Caco-2 (cell line): ENCODE measurements at regions not wholly inside any gene's neighbourhood (a gene's known extent, or its start where the extent isn't known, plus 50 kb on each side); places are given as distances from the start of the nearest gene placed in this dataset.

ENCODE experiments used
- BruUV-seq: library from RNA; stranded (reverse); fragments of 400-500 nt; replicated peaks from 2 replicates; lab custom pipeline; 2021; lab: Mats Ljungman, UMichigan
- CTCF ChIA-PET: fragments of 300-600 bp; sonication (Branson Sonifier 250); formaldehyde crosslinking; loops from one replicate; lab custom pipeline; 2022; ENCODE audit warnings: antibody characterized with exemption; lab: Charles Lee
- POLR2A ChIA-PET: fragments of 300-600 bp; sonication (Branson Sonifier 250); formaldehyde crosslinking; loops from one replicate; lab custom pipeline; 2022; ENCODE audit warnings: antibody characterized with exemption; lab: Charles Lee
- DNase-seq, 2 experiments: peaks; one replicate each; pipeline versions ENCODE4 v3.0.0 to v3.0.0-alpha.2; 2020 to 2022
- H3K27me3 ChIP-seq: replicated peaks from 2 replicates; pipeline ENCODE4 v1.6.0; 2011; ENCODE audit warnings: low read length; ENCODE audit not compliant: control insufficient read depth, insufficient read depth
- H3K36me3 ChIP-seq: 2 replicates; pipeline ENCODE4 v1.5.1; 2011; ENCODE audit warnings: low read length; ENCODE audit not compliant: control insufficient read depth, insufficient read depth
- H3K4me1 ChIP-seq: fragments of 250-450 bp; sonication (Bioruptor Pico); 2 replicates; pipeline ENCODE4 v1.5.1; 2020; ENCODE audit warnings: mild to moderate bottlenecking
- H3K4me3 ChIP-seq: 2 replicates; pipeline ENCODE4 v1.5.1; 2011; ENCODE audit warnings: low read depth, mild to moderate bottlenecking, control low read depth, low read length
- H3K9me3 ChIP-seq: fragments of 250-450 bp; sonication (Bioruptor Pico); 2 replicates; pipeline ENCODE4 v1.5.1; 2020; ENCODE audit warnings: mild to moderate bottlenecking, moderate library complexity
- H3K27ac Mint-ChIP-seq: one replicate; pipeline ENCODE4 v1.8.0; 2022; ENCODE audit warnings: mixed read lengths; ENCODE audit not compliant: unreplicated experiment
- H3K27me3 Mint-ChIP-seq: one replicate; pipeline ENCODE4 v1.8.0; 2022; ENCODE audit warnings: mixed read lengths; ENCODE audit not compliant: insufficient read depth, unreplicated experiment
- H3K36me3 Mint-ChIP-seq: one replicate; pipeline ENCODE4 v1.8.0; 2022; ENCODE audit warnings: mild to moderate bottlenecking, mixed read lengths; ENCODE audit not compliant: insufficient read depth, unreplicated experiment
- H3K4me1 Mint-ChIP-seq: one replicate; pipeline ENCODE4 v1.8.0; 2022; ENCODE audit warnings: low read depth, mixed read lengths; ENCODE audit not compliant: unreplicated experiment
- H3K4me3 Mint-ChIP-seq: one replicate; pipeline ENCODE4 v1.8.0; 2022; ENCODE audit warnings: mild to moderate bottlenecking, moderate library complexity, mixed read lengths; ENCODE audit not compliant: unreplicated experiment
- H3K9me3 Mint-ChIP-seq: one replicate; pipeline ENCODE4 v1.8.0; 2022; ENCODE audit warnings: mixed read lengths; ENCODE audit not compliant: unreplicated experiment
- CTCF ChIP-seq, 2 experiments: fragments of 200-600 bp in 1 of 2; IDR thresholded peaks; 1 replicate in 1 of 2; 2 replicates in 1 of 2; pipeline versions ENCODE4 v1.5.1 to v1.8.0; 2011 to 2022; ENCODE audit warnings: antibody characterized with exemption in 1 of 2, control low read depth in 1 of 2, inconsistent platforms in 1 of 2, low read depth in 1 of 2, low read length in 1 of 2, mild to moderate bottlenecking in 1 of 2, moderate library complexity in 1 of 2; ENCODE audit not compliant: insufficient read depth in 1 of 2, severe bottlenecking in 1 of 2, unreplicated experiment in 1 of 2
- intact Hi-C: fragments of 100-400 bp; cut with micrococcal nuclease; formaldehyde crosslinking; loops from one replicate; pipeline ENCODE4 v1.10.0; 2022; ENCODE audit not compliant: unreplicated experiment

GRCh38 chr13:54775501-54776191, 1747.0 kb downstream of the OLFM4 start:
- intact Hi-C loops: no loop called here
- TF ChIP-seq CTCF (IDR thresholded peaks at IDR 0.05; ENCODE audit: insufficient read depth in 1 of 2, low read depth in 1 of 2, low read length in 1 of 2, severe bottlenecking in 1 of 2, unreplicated experiment in 1 of 2): no peak
- Histone ChIP-seq H3K4me3 (no peak overlapping the region), H3K36me3 (no peaks in the 10 kb centered on the region), H3K9me3 (no peaks in the 10 kb centered on the region), H3K27me3 (no peaks in the 10 kb centered on the region), H3K4me1 (no peaks in the 10 kb centered on the region)
- H3K27me3 Mint-ChIP-seq: peaks cover 3% of the 10 kb centered on the region
- POLR2A ChIA-PET: no interaction called here
- no peaks in the 10 kb centered on the region for H3K4me1 Mint-ChIP-seq
- H3K27ac Mint-ChIP-seq: no peak overlapping the region
- DNase-seq: no peak
- no TSS peak for BruUV-seq
- peaks cover 6% of the 10 kb centered on the region for H3K9me3 Mint-ChIP-seq
- no peak overlapping the region for H3K4me3 Mint-ChIP-seq
- no peaks in the 10 kb centered on the region for H3K36me3 Mint-ChIP-seq
- CTCF ChIA-PET: no interaction called here

GRCh38 chr13:54787754-54788153, 1759.1 kb downstream of the OLFM4 start:
- Mint-ChIP-seq H3K4me1 (no peaks in the 10 kb centered on the region), H3K4me3 (no peak overlapping the region), H3K9me3 (no peaks in the 10 kb centered on the region), H3K27ac (no peak overlapping the region), H3K27me3 (no peaks in the 10 kb centered on the region), H3K36me3 (no peaks in the 10 kb centered on the region)
- H3K9me3 ChIP-seq: no peaks in the 10 kb centered on the region
- DNase-seq: no peak
- ChIA-PET CTCF (no interaction called here), POLR2A (no interaction called here)
- H3K36me3 ChIP-seq: no peaks in the 10 kb centered on the region
- no peak for TF ChIP-seq CTCF (IDR thresholded peaks at IDR 0.05; ENCODE audit: insufficient read depth in 1 of 2, low read depth in 1 of 2, low read length in 1 of 2, severe bottlenecking in 1 of 2, unreplicated experiment in 1 of 2)
- no peaks in the 10 kb centered on the region for H3K27me3 ChIP-seq
- no TSS peak for BruUV-seq
- H3K4me1 ChIP-seq: no peaks in the 10 kb centered on the region
- H3K4me3 ChIP-seq: no peak overlapping the region
- intact Hi-C loops: no loop called here

- no peaks in the 10 kb centered on the region for H3K36me3 ChIP-seq
- H3K27ac Mint-ChIP-seq: no peak overlapping the region
- no peak overlapping the region for H3K4me3 ChIP-seq
- CTCF ChIA-PET: no interaction called here
- H3K4me1 ChIP-seq: no peaks in the 10 kb centered on the region
- H3K9me3 Mint-ChIP-seq: no peaks in the 10 kb centered on the region
- no peaks in the 10 kb centered on the region for H3K9me3 ChIP-seq
- no peak for TF ChIP-seq CTCF (IDR thresholded peaks at IDR 0.05; ENCODE audit: insufficient read depth in 1 of 2, low read depth in 1 of 2, low read length in 1 of 2, severe bottlenecking in 1 of 2, unreplicated experiment in 1 of 2)
- no peaks in the 10 kb centered on the region for H3K36me3 Mint-ChIP-seq
- DNase-seq: no peak
- H3K27me3 ChIP-seq: no peaks in the 10 kb centered on the region
- BruUV-seq: no TSS peak
- intact Hi-C loops: no loop called here
- H3K27me3 Mint-ChIP-seq: no peaks in the 10 kb centered on the region
- H3K4me3 Mint-ChIP-seq: no peak overlapping the region
- H3K4me1 Mint-ChIP-seq: no peaks in the 10 kb centered on the region
- POLR2A ChIA-PET: no interaction called here
Measured at GRCh38 chr13:54799621-54800226, 1771.1 kb downstream of the OLFM4 start.
